ENCODE measurements at regions not wholly inside any gene's neighbourhood (a gene's known extent, or its start where the extent isn't known, plus 50 kb on each side); places are given as distances from the start of the nearest gene placed in this dataset.

DNA sequence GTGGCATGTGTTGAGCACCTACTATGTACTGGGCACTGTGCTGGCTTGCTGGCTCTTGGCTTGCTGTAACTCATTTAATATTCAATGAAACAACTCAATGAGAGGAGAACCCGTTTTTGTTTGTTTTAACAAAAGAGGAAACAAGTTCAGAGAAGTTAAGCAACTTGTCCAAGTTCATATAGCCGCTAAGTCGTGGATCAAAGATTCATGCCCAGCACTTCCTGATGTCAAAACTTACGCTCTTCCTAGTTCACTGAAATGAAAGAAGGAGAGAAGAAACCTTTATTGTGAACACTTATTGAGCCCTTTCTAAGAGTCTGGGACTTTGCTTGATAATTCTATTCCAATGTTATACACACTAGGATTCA lies 475.9 kb downstream of the PTPRU start:
- intact Hi-C loops (cut with DNase I; ENCODE audit: low total_unique reads): no loop called here
- no peak for ATAC-seq

GRCh38 chr1:29711582-29712283 lies 475.4 kb downstream of the PTPRU start:
- Histone ChIP-seq H3K27me3 (peaks cover 0 to 1% (median 0%) of the 10 kb centered on the region in 3 donors), H3K9me3 (no peaks in the 10 kb centered on the region), H3K4me3 (no peak overlapping the region), H3K36me3 (no peaks in the 10 kb centered on the region), H3K4me1 (no peaks in the 10 kb centered on the region), H3K27ac (no peak overlapping the region)
- ATAC-seq: no peak
- no peak for DNase-seq
- in situ Hi-C loops (cut with MboI; ENCODE audit: low sequenced_read_pairs in 4 of 4): no loop called here
- intact Hi-C loops (cut with DNase I; ENCODE audit: low total_unique reads): no loop called here
- TF ChIP-seq, protein P1, sequence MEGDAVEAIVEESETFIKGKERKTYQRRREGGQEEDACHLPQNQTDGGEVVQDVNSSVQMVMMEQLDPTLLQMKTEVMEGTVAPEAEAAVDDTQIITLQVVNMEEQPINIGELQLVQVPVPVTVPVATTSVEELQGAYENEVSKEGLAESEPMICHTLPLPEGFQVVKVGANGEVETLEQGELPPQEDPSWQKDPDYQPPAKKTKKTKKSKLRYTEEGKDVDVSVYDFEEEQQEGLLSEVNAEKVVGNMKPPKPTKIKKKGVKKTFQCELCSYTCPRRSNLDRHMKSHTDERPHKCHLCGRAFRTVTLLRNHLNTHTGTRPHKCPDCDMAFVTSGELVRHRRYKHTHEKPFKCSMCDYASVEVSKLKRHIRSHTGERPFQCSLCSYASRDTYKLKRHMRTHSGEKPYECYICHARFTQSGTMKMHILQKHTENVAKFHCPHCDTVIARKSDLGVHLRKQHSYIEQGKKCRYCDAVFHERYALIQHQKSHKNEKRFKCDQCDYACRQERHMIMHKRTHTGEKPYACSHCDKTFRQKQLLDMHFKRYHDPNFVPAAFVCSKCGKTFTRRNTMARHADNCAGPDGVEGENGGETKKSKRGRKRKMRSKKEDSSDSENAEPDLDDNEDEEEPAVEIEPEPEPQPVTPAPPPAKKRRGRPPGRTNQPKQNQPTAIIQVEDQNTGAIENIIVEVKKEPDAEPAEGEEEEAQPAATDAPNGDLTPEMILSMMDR (IDR thresholded peaks at IDR 0.05 in 4 of 5, conservative IDR thresholded peaks at IDR 0.05 in 1 of 5): no peak
- TF ChIP-seq POLR2A (IDR thresholded peaks at IDR 0.05): no peak

More for the DNA sequence above, 475.9 kb downstream of the PTPRU start:
- H3K4me3 ChIP-seq: no peak overlapping the region
- H3K27me3 ChIP-seq: no peaks in the 10 kb centered on the region
- no peak for DNase-seq
- TF ChIP-seq POLR2A (IDR thresholded peaks at IDR 0.05): no peak
- TF ChIP-seq, protein P1 (IDR thresholded peaks at IDR 0.05 in 4 of 5, conservative IDR thresholded peaks at IDR 0.05 in 1 of 5): no peak
- no peak overlapping the region for H3K27ac ChIP-seq
- H3K36me3 ChIP-seq: no peaks in the 10 kb centered on the region
- in situ Hi-C loops (cut with MboI; ENCODE audit: low sequenced_read_pairs in 4 of 4): no loop called here
- no peaks in the 10 kb centered on the region for H3K4me1 ChIP-seq
- no peaks in the 10 kb centered on the region for H3K9me3 ChIP-seq

DNA sequence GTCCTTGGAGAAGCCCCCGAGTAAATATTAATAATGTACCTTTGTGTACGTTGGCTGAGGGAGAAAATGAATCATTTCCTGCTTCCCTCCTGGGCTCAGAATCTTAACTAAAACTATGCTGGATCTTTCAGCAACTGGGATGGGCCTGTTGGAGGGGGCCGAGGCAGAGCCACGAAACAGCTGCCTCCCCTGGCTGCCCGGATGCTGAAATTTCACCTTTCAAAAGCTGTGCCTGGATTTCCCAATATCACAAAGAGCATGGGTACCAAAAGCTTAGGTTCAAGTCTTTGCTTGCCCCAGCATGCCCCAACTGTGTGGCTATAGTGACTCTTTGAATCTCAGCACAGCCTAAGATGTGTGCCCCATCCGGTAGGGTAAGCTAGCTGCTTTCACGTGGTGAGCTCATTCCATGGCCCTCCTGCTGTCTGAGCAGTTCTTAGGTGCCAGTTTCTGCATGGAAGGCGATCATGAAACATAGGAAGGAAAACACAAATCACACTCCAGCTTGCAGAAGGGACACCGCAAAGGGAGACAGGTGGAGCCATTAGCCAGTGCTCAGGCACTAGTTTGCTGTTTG lies 473.5 kb downstream of the PTPRU start:
- DNase-seq: no peak
- intact Hi-C loops (cut with DNase I; ENCODE audit: low total_unique reads): no loop called here
- Histone ChIP-seq H3K27me3 (peaks cover 0 to 16% (median 7%) of the 10 kb centered on the region in 3 donors), H3K4me3 (no peak overlapping the region), H3K4me1 (no peaks in the 10 kb centered on the region), H3K9me3 (no peaks in the 10 kb centered on the region), H3K36me3 (no peaks in the 10 kb centered on the region), H3K27ac (no peak overlapping the region)
- in situ Hi-C loops (cut with MboI; ENCODE audit: low sequenced_read_pairs in 4 of 4): no loop called here
- no peak for TF ChIP-seq POLR2A (IDR thresholded peaks at IDR 0.05)
- TF ChIP-seq, protein P1 (IDR thresholded peaks at IDR 0.05 in 4 of 5, conservative IDR thresholded peaks at IDR 0.05 in 1 of 5): no peak
- ATAC-seq: no peak

GRCh38 chr1:29708796-29709703 lies 472.7 kb downstream of the PTPRU start:
- intact Hi-C loops (cut with DNase I; ENCODE audit: low total_unique reads): no loop called here
- Histone ChIP-seq H3K4me3 (no peak overlapping the region), H3K4me1 (no peaks in the 10 kb centered on the region), H3K36me3 (no peaks in the 10 kb centered on the region), H3K9me3 (no peaks in the 10 kb centered on the region), H3K27me3 (peaks cover 0 to 16% (median 7%) of the 10 kb centered on the region in 3 donors), H3K27ac (no peak overlapping the region)
- in situ Hi-C loops (cut with MboI; ENCODE audit: low sequenced_read_pairs in 4 of 4): no loop called here
- ATAC-seq (no peak), DNase-seq (no peak)
- TF ChIP-seq, protein P1 (IDR thresholded peaks at IDR 0.05 in 4 of 5, conservative IDR thresholded peaks at IDR 0.05 in 1 of 5): no peak
- TF ChIP-seq POLR2A (IDR thresholded peaks at IDR 0.05): no peak

Data from gastrocnemius medialis (tissue), 4 donors.